GM12865 (cell line): ENCODE measurements at regions not wholly inside any gene's neighbourhood (a gene's known extent, or its start where the extent isn't known, plus 50 kb on each side); places are given as distances from the start of the nearest gene placed in this dataset.

Experiments used
- DNase-seq: peaks from one replicate; pipeline ENCODE4 v3.0.0; 2010; ENCODE audit warnings: low read depth
- H3K4me3 ChIP-seq: 2 replicates; pipeline ENCODE4 v1.5.1; 2011; ENCODE audit warnings: mild to moderate bottlenecking, low read depth, low read length, control low read depth
- CTCF ChIP-seq: IDR thresholded peaks from 2 replicates; pipeline ENCODE4 v1.5.1; 2011; ENCODE audit warnings: low read length, control low read depth, low read depth, inconsistent platforms; ENCODE audit not compliant: insufficient read depth; ENCODE audit errors: missing control alignments

- no peak overlapping the region for H3K4me3 ChIP-seq
- no peak for TF ChIP-seq CTCF
- no peak for DNase-seq
Observed at GRCh38 chr21:25390701-25391100, 216.6 kb downstream of the MRPL39 start.

- no peak for TF ChIP-seq CTCF
- DNase-seq, result no peak
- no peak overlapping the region for H3K4me3 ChIP-seq
Observed at GRCh38 chr21:25387665-25388064, 219.6 kb downstream of the MRPL39 start.

GRCh38 chr21:25385911-25386474, 221.3 kb downstream of the MRPL39 start:
- peak; percentile 67 for DNase-seq

GRCh38 chr21:25385341-25385740, 221.9 kb downstream of the MRPL39 start:
- no peak for DNase-seq
- no peak overlapping the region for H3K4me3 ChIP-seq
- TF ChIP-seq CTCF, result no peak

More at GRCh38 chr21:25385911-25386474, 221.3 kb downstream of the MRPL39 start:
- TF ChIP-seq CTCF, result peak; percentile 61
- H3K4me3 ChIP-seq, result no peak overlapping the region

GRCh38 chr21:25384782-25385181, 222.5 kb downstream of the MRPL39 start:
- no peak for DNase-seq
- no peak for TF ChIP-seq CTCF
- no peak overlapping the region for H3K4me3 ChIP-seq

GRCh38 chr21:25383545-25383944, 223.7 kb downstream of the MRPL39 start:
- no peak for DNase-seq
- TF ChIP-seq CTCF, result no peak
- no peak overlapping the region for H3K4me3 ChIP-seq

GRCh38 chr21:25381936-25382452, 225.3 kb downstream of the MRPL39 start:
- no peak overlapping the region for H3K4me3 ChIP-seq
- no peak for DNase-seq
- TF ChIP-seq CTCF, result no peak
